ENCODE measurements at regions not wholly inside any gene's neighbourhood (a gene's known extent, or its start where the extent isn't known, plus 50 kb on each side); places are given as distances from the start of the nearest gene placed in this dataset.

GRCh38 chr21:34012640-34013039 lies 60.7 kb upstream of the MRPS6 start:
- TF ChIP-seq CTCF (IDR thresholded peaks at IDR 0.05) (no peak), POLR2A (IDR thresholded peaks at IDR 0.05) (no peak)

All from right lobe of liver (tissue), 4 donors.